ENCODE measurements at regions not wholly inside any gene's neighbourhood (a gene's known extent, or its start where the extent isn't known, plus 50 kb on each side); places are given as distances from the start of the nearest gene placed in this dataset.

DNA sequence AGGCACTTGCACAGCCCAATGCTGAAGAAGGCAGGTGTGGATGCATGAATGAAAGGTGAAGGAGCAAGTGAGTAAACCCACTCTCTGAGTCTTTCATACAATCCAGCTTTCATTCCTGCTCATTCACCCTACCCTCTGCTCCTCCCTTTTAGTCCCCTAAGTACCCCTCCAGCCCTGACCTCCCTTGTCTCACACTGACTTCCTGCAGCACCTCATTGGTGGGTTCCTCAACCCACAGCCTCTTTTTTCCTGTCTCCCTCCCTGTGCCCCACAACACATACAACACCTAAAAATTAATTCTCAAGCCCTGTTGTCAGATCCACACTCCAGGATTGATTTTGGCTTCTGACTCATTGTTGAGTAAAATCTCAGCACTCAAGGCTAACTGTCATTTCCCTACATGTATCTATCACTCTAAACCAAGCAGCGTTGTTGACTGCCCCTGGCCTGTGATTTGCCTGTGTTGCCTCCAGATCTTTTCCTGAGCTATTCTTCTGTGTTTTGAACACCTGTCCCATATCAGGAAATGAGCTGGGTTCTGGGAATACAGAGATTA lies 177.3 kb upstream of the SERP2 start:
- no peak overlapping the region for H2BK15ac ChIP-seq (replicated peaks; ENCODE audit: low read depth)
- H3K4me3 ChIP-seq (ENCODE audit: low read length): no peak overlapping the region
- no peak overlapping the region for H3K56ac ChIP-seq (ENCODE audit: low read length)
- no peak overlapping the region for H3K4ac ChIP-seq (ENCODE audit: low read depth, low read length)
- H4K5ac ChIP-seq (ENCODE audit: low read length): no peak overlapping the region
- no peak overlapping the region for H4K8ac ChIP-seq (ENCODE audit: low read depth, low read length)
- no peaks in the 10 kb centered on the region for H3K27me3 ChIP-seq (ENCODE audit: insufficient read depth, low read length, poor library complexity)
- H3K4me2 ChIP-seq (ENCODE audit: low read length): no peak overlapping the region
- no peak overlapping the region for H3K18ac ChIP-seq (ENCODE audit: low read length)
- no peak overlapping the region for H2BK5ac ChIP-seq (ENCODE audit: low read length)
- H3K36me3 ChIP-seq (ENCODE audit: control insufficient read depth, insufficient read depth, low read length): no peaks in the 10 kb centered on the region
- no CpG with 5 or more reads among the region's 1 CpG for WGBS (ENCODE audit: extremely low coverage, insufficient coverage, low lambda C conversion rate)
- DNase-seq: no peak
- no peak overlapping the region for H3K23ac ChIP-seq (ENCODE audit: low read length)
- H2AK5ac ChIP-seq (ENCODE audit: low read length): no peak overlapping the region
- no peak overlapping the region for H3K27ac ChIP-seq (ENCODE audit: low read depth, low read length)
- H2BK120ac ChIP-seq (ENCODE audit: low read depth, low read length): no peak overlapping the region
- no peaks in the 10 kb centered on the region for H3K4me1 ChIP-seq (ENCODE audit: control insufficient read depth, low read depth, low read length)
- H3K9ac ChIP-seq (ENCODE audit: low read length): no peak overlapping the region
- H3K79me1 ChIP-seq (ENCODE audit: low read length): no peaks in the 10 kb centered on the region
- no peaks in the 10 kb centered on the region for H3K79me2 ChIP-seq (ENCODE audit: control insufficient read depth, insufficient read depth, low read length)

DNA sequence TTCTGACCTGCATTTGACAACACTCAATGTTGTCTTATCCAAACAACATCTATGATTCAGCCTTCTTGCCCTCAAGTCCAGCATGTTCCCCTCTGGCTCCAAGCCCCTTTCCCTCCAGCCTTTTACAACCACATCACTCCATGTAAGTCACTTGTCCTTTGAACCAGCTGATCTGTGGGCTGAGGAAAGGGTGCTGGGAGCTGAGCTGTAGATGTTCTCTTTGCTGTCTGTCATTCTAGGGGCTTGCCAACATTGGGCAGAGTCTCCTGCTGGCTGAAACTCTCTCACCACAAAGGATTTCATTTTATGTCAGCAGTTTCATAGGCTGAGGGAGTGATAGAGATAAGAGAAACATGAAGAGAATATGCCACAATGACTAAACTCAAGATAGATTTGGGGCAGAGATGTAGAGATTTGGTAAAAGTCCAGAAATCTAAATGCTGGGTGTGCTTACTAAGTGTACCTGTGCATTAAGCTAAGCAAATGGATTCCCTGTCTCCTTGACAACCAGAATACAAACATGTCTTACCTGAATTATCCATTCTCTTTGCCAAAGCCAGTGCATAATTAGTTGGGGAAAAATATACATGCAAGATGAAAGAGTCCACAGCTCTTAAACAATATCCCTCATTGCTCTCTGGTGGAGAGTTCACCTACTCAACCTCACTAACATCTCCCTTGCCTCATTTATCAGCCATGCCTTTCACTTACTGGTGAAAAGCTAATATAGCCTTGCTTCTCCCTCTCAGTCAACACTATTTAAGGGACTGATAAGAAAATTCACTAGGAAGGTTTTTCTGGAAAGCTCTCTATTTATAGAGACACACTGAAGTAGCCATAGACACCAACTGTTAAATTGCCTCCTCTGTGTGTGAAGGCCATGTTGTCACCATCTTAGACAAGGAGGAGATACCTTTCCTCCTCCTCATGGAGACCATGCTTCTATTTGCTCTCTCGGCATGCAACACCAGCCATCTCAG lies 175.5 kb upstream of the SERP2 start:
- no peak overlapping the region for H4K8ac ChIP-seq (ENCODE audit: low read depth, low read length)
- H2BK15ac ChIP-seq (replicated peaks; ENCODE audit: low read depth): no peak overlapping the region
- H3K27ac ChIP-seq (ENCODE audit: low read depth, low read length): no peak overlapping the region
- H3K4ac ChIP-seq (ENCODE audit: low read depth, low read length): no peak overlapping the region
- H3K36me3 ChIP-seq (ENCODE audit: control insufficient read depth, insufficient read depth, low read length): no peaks in the 10 kb centered on the region
- no CpG with 5 or more reads among the region's 1 CpG for WGBS (ENCODE audit: extremely low coverage, insufficient coverage, low lambda C conversion rate)
- no peaks in the 10 kb centered on the region for H3K27me3 ChIP-seq (ENCODE audit: insufficient read depth, low read length, poor library complexity)
- H3K23ac ChIP-seq (ENCODE audit: low read length): no peak overlapping the region
- no peaks in the 10 kb centered on the region for H3K79me1 ChIP-seq (ENCODE audit: low read length)
- no peak overlapping the region for H2AK5ac ChIP-seq (ENCODE audit: low read length)
- no peak overlapping the region for H3K4me3 ChIP-seq (ENCODE audit: low read length)
- no peak overlapping the region for H4K5ac ChIP-seq (ENCODE audit: low read length)
- H2BK5ac ChIP-seq (ENCODE audit: low read length): no peak overlapping the region
- H3K79me2 ChIP-seq (ENCODE audit: control insufficient read depth, insufficient read depth, low read length): no peaks in the 10 kb centered on the region
- H2BK120ac ChIP-seq (ENCODE audit: low read depth, low read length): no peak overlapping the region
- no peaks in the 10 kb centered on the region for H3K4me1 ChIP-seq (ENCODE audit: control insufficient read depth, low read depth, low read length)
- H3K4me2 ChIP-seq (ENCODE audit: low read length): no peak overlapping the region
- H3K9ac ChIP-seq (ENCODE audit: low read length): no peak overlapping the region
- no peak overlapping the region for H3K18ac ChIP-seq (ENCODE audit: low read length)
- no peak overlapping the region for H3K56ac ChIP-seq (ENCODE audit: low read length)
- no peak for DNase-seq

DNA sequence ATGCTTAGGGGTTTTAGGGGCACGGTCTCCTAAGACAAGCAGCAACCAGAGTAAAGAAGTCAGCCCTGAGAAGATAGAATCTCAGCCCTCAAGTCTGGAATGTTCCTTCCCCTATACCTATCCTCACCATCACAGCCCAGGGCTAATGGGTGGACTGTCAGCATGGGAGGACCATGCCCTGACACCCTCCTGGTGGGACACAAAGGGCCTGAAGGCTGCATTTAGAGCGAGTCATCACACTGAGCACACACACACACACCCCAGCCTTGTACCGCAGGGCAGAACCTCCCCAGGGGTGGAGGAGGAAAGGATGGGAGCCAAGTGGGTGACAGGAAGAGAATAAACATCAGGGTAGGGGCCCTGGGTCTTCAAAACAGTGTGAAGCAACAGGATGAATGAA lies 174.8 kb upstream of the SERP2 start:
- Histone ChIP-seq H3K18ac (ENCODE audit: low read length) (no peak overlapping the region), H3K4ac (ENCODE audit: low read depth, low read length) (no peak overlapping the region), H3K56ac (ENCODE audit: low read length) (no peak overlapping the region), H3K27ac (ENCODE audit: low read depth, low read length) (no peak overlapping the region), H3K4me3 (ENCODE audit: low read length) (no peak overlapping the region), H3K23ac (ENCODE audit: low read length) (no peak overlapping the region), H3K79me2 (ENCODE audit: control insufficient read depth, insufficient read depth, low read length) (no peaks in the 10 kb centered on the region), H2BK5ac (ENCODE audit: low read length) (no peak overlapping the region), H3K4me1 (ENCODE audit: control insufficient read depth, low read depth, low read length) (no peaks in the 10 kb centered on the region), H4K5ac (ENCODE audit: low read length) (no peak overlapping the region), H3K27me3 (ENCODE audit: insufficient read depth, low read length, poor library complexity) (no peaks in the 10 kb centered on the region), H2BK15ac (replicated peaks; ENCODE audit: low read depth) (no peak overlapping the region), H2AK5ac (ENCODE audit: low read length) (no peak overlapping the region), H4K8ac (ENCODE audit: low read depth, low read length) (no peak overlapping the region), H3K36me3 (ENCODE audit: control insufficient read depth, insufficient read depth, low read length) (no peaks in the 10 kb centered on the region), H2BK120ac (ENCODE audit: low read depth, low read length) (no peak overlapping the region), H3K79me1 (ENCODE audit: low read length) (no peaks in the 10 kb centered on the region), H3K4me2 (ENCODE audit: low read length) (no peak overlapping the region), H3K9ac (ENCODE audit: low read length) (no peak overlapping the region)
- DNase-seq: peak; percentile 14
- WGBS (ENCODE audit: extremely low coverage, insufficient coverage, low lambda C conversion rate): no CpG with 5 or more reads among the region's 3 CpGs

DNA sequence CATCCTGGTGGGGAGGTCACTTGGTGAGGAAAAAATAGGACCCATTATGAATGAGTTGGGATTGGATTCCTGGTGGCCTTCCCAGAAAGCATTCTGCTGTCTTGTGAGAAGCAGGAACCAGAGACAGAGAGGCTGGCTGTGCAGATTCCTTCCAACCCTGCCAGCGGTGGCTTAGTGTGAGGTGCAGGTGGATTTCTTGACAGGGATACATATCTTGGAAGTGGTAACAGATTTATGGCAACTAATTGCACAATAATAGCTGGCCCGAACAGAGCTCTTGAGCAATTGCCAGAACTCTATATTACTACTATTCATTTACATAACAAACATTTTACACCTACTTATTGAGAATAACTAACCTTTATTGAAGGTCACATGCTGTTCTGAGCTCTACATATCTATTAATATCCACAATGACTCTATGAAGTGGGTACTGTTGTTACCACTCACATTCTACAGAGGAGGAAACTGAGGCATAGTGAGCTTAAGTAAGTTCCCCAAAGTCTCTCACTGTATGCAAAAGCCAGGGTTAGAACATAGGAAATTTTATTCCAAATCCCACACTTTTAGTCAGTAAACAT lies 173.9 kb upstream of the SERP2 start:
- Histone ChIP-seq H4K5ac (ENCODE audit: low read length) (no peak overlapping the region), H3K4me1 (ENCODE audit: control insufficient read depth, low read depth, low read length) (no peaks in the 10 kb centered on the region), H3K4me3 (ENCODE audit: low read length) (no peak overlapping the region), H3K4ac (ENCODE audit: low read depth, low read length) (no peak overlapping the region), H3K79me2 (ENCODE audit: control insufficient read depth, insufficient read depth, low read length) (no peaks in the 10 kb centered on the region), H2AK5ac (ENCODE audit: low read length) (no peak overlapping the region), H3K56ac (ENCODE audit: low read length) (no peak overlapping the region), H2BK120ac (ENCODE audit: low read depth, low read length) (no peak overlapping the region), H3K27ac (ENCODE audit: low read depth, low read length) (no peak overlapping the region), H3K4me2 (ENCODE audit: low read length) (no peak overlapping the region), H3K18ac (ENCODE audit: low read length) (no peak overlapping the region), H3K79me1 (ENCODE audit: low read length) (no peaks in the 10 kb centered on the region), H4K8ac (ENCODE audit: low read depth, low read length) (no peak overlapping the region), H2BK15ac (replicated peaks; ENCODE audit: low read depth) (no peak overlapping the region), H2BK5ac (ENCODE audit: low read length) (no peak overlapping the region), H3K27me3 (ENCODE audit: insufficient read depth, low read length, poor library complexity) (no peaks in the 10 kb centered on the region), H3K9ac (ENCODE audit: low read length) (no peak overlapping the region), H3K23ac (ENCODE audit: low read length) (no peak overlapping the region), H3K36me3 (ENCODE audit: control insufficient read depth, insufficient read depth, low read length) (no peaks in the 10 kb centered on the region)
- no CpG with 5 or more reads among the region's 2 CpGs for whole genome bisulfite sequencing (ENCODE audit: extremely low coverage, insufficient coverage, low lambda C conversion rate)
- DNase-seq: no peak

DNA sequence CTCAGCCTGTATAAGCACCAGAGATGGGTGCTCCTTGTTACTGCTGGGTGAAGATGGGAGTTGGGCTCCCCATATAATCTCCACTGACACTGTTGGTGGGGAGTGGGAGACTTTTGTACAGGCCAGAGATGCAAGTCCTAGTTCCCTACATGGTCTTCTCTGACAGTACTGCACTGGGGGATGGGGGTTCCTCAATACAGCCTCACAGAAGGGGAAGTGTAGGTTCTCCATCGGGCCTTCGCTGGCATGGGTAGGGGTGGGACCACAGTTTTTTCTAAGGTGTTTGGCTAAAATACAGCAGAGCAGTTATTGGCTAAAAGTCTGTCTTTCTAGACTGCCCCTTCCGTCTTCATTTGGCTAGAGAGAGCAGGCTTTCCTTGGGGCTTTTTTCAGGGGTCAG lies 167.2 kb upstream of the SERP2 start:
- no peak overlapping the region for H4K8ac ChIP-seq (ENCODE audit: low read depth, low read length)
- no peak overlapping the region for H3K4me2 ChIP-seq (ENCODE audit: low read length)
- H3K4ac ChIP-seq (ENCODE audit: low read depth, low read length): no peak overlapping the region
- H3K27me3 ChIP-seq (ENCODE audit: insufficient read depth, low read length, poor library complexity): no peaks in the 10 kb centered on the region
- H3K27ac ChIP-seq (ENCODE audit: low read depth, low read length): no peak overlapping the region
- no peak overlapping the region for H2AK5ac ChIP-seq (ENCODE audit: low read length)
- H3K36me3 ChIP-seq (ENCODE audit: control insufficient read depth, insufficient read depth, low read length): no peaks in the 10 kb centered on the region
- no CpG with 5 or more reads among the region's 3 CpGs for WGBS (ENCODE audit: extremely low coverage, insufficient coverage, low lambda C conversion rate)
- H3K4me3 ChIP-seq (ENCODE audit: low read length): no peak overlapping the region
- H3K79me2 ChIP-seq (ENCODE audit: control insufficient read depth, insufficient read depth, low read length): no peaks in the 10 kb centered on the region
- no peak overlapping the region for H3K56ac ChIP-seq (ENCODE audit: low read length)
- no peak overlapping the region for H2BK5ac ChIP-seq (ENCODE audit: low read length)
- H3K18ac ChIP-seq (ENCODE audit: low read length): no peak overlapping the region
- H3K9ac ChIP-seq (ENCODE audit: low read length): no peak overlapping the region
- H4K5ac ChIP-seq (ENCODE audit: low read length): no peak overlapping the region
- H3K4me1 ChIP-seq (ENCODE audit: control insufficient read depth, low read depth, low read length): no peaks in the 10 kb centered on the region
- no peak overlapping the region for H3K23ac ChIP-seq (ENCODE audit: low read length)
- DNase-seq: no peak
- H3K79me1 ChIP-seq (ENCODE audit: low read length): no peaks in the 10 kb centered on the region
- H2BK120ac ChIP-seq (ENCODE audit: low read depth, low read length): no peak overlapping the region
- no peak overlapping the region for H2BK15ac ChIP-seq (replicated peaks; ENCODE audit: low read depth)
